Mucosa of gallbladder (tissue), 1 donor: ENCODE measurements at regions not wholly inside any gene's neighbourhood (a gene's known extent, or its start where the extent isn't known, plus 50 kb on each side); places are given as distances from the start of the nearest gene placed in this dataset.

Source experiments
- DNase-seq: peaks from one replicate; pipeline ENCODE4 v3.0.0-alpha.2; 2020; ENCODE audit warnings: low spot score
- donor health status: DM: no; HTN: no; CAD: no.

DNA sequence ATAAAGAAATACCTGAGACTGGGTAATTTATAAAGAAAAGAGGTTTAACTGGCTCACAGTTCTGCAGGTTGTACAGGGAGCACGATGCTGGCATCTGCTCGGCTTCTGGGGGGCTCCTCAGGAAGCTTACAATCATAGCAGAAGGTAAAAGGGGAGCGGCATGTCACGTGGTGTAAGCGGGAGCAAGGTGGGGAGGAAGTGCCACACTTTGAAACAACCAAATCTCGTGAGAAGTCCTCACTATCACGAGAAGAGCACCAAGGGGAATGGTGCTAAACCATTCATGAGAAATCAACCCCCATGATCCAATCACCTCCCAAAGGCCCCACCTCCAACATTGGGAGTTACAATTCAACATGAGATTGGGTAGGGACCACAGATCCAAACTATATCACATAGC lies 67.7 kb downstream of the AKR1B1 start:
- no peak for DNase-seq

DNA sequence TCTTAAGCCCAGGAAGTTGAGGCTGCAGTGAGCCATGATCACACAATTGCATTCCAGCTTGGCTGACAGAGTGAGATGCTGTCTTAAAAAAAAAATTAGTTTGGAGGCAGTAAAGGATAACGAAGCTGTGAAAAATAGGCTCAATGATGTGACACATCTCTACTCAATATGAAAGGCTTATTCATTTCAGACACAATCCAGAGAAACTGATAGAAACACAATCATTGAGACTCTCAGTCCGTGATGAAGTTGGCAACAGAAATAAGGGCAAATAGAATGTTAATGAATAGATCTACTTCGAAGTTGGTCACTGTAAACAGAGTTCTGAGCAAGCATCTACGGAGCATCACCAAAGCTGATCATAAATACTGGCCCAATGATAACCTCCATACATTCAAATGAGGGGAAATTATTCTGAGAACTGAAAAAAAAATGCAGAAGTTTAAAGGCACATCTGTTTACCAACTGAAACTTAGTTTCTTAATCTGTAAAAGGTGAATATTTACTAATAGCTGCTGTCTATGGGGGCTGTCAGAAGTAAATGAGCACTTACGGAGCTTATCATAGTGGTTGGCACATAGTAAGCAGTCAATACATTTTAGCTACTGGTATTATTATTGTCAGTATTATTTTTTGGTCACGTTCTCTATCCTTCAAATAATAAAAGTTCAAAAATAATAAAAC lies 70.4 kb downstream of the AKR1B1 start:
- DNase-seq: no peak

DNA sequence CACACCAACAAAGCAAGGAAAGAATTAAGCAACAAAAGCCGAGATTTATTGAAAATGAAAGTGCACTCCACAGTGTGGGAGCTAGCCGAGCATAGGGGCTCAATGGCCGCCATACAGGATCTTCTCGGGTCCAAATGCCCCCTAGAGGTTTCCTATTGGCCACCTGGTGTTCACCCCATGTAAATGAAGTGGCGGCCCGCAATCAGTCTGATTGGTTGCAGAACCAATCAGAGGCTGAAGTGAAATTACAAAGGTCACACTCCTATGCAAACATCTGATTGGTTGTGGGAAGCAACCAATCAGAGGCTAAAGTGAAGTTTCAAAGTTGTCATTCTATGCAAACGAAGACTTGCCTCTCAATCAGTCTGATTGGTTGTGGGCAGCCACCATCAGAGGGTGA lies 61.8 kb upstream of the SLC35B4 start:
- DNase-seq: no peak

DNA sequence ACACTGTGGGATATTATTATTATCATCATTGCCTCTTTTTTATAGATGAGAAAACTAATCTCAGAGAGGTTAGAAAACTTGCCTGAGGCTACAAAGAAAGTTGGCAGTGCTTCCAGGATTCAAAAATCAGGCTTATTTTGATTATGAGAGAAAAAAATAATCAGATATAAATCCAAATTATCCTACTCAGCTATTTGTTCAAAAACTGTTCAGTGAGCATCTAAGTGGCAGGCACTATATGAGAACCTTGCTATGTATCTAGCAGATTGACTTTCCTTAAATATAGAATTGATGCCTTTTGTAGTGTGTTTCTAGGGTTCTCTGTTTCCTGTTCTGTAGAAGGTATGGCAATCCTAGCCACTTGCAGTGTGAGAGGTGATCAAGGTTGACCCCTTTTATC lies 60.0 kb upstream of the SLC35B4 start:
- no peak for DNase-seq

DNA sequence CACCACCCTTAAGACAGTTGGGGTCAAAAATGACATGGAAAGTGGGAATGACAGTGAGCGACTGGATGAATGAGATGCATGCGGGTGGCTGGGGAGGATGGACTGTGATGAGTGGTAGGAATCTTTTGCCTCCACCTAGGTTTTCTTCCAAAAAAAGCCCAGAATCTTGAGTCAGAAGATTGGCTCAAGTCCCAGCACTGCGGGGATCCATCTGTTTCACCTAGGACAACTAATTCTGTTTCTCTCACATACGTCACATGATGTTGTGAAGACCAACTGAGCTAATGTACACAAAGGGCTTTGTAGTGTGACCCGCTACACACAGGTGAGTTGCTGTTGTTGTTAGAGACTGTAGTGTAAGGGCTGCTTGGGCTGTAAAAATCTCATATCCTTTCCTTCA lies 58.5 kb upstream of the SLC35B4 start:
- DNase-seq: no peak

DNA sequence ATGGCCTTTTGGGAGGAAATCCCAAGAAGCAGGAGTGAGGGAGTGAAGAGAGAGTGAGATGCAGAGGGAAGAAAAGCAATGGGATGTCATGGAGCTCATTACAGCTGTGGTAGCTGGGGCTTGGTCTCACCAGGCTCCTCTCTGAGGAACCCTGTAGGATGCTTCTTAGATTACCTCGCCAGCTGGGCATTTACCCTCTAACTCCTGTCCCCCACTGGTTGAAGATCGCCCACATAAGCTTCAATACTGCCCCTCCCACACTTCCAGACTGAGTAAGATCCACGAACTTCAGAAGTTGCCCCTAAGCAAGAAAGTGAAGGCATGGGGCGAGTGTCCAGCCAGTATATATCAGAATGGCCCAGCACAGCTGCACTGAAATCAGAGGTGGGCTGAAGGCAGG lies 58.1 kb upstream of the SLC35B4 start:
- DNase-seq: no peak

DNA sequence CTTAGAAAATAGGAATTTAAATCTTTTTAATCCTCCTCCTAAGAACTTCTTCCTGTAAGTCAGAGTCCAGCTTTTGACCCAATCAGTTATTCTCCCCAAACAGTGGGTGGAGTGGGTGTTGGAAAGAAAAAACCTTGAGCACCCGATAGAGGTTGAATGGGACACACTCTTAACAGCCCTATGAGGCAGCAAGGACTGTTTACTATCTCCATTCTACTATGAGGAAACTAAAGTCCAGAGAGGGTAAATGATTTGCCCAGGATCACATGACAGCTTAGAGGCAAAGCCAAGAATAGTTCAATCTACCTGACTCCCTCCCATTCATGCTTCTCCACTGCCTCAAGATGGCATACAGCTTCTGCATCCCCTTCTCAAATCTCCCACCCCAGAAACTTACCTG lies 57.6 kb upstream of the SLC35B4 start:
- DNase-seq: peak; percentile 60

DNA sequence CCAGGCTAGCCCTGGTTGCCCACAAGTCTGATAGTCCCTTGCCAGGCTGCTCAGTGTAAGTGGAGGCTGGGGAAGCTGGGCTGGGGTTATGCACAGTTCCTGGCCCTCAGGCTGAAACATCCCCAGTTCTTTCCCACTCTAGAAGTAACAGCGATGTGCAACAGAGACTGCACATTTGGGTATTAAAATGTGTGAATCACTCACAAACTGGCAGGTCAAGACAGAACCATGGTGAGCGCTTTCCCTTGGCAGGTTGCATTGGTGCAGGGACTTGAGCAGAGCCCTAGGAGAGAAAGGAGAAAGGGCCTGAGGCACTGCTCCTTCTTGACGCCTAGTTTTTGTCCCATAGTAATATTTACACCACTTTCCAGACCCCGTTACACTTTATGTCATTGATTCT lies 56.1 kb upstream of the SLC35B4 start:
- no peak for DNase-seq

DNA sequence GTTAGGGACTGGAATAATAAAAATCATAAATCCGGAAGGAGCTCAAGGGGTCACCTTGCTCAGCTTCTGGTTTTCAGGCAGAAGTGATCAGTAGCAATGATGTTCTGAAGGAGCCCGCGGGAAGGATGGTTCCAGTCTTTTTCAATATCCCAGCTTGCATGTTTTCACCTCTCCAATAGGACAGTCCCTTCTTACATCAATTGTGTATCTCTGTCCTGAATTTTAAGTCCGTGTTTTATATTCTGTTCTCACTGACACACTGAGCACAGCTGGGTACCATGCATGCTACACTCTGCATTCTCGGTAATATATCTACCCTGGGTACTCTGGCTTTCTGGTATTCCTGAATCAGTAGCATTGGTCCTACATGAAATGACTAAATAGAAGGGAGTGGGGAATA lies 55.2 kb upstream of the SLC35B4 start:
- no peak for DNase-seq

DNA sequence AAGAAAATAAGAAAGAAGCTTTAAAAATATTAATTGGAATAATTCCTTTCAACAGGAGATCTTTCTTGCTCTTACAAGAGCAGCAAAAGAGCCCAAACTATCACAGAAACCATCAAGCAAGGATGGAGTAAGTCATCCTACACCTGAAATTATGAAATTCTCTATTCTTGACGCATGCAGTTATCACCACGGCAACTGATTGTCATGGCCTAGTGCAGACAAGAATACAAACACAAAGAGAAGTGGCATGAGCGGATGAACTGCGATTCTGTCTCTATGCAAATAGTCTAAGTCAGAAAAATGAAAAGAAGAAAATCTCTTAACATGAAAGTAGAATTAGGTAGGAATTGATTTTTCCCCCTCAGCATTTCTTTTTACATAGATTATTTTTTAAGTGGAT lies 54.8 kb upstream of the SLC35B4 start:
- no peak for DNase-seq

DNA sequence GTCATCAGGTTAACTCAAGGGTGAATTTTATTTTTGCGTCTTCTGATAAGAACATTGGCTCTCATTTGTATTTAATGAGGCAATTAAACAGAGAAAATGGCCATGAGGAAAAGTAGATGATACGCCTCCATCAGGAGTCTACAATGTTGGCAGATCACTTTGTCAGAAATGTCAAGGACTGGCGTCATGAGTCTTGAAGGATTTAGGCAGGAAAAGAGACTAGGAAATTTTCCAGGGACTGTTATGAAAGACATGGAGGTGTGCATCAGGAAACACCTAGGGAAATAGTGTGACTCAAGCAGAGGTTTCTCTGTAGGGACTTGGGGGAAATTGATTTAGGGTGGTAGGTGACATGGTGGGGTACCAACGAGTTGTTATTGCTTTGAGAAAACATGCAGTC lies 53.4 kb upstream of the SLC35B4 start:
- DNase-seq: no peak

DNA sequence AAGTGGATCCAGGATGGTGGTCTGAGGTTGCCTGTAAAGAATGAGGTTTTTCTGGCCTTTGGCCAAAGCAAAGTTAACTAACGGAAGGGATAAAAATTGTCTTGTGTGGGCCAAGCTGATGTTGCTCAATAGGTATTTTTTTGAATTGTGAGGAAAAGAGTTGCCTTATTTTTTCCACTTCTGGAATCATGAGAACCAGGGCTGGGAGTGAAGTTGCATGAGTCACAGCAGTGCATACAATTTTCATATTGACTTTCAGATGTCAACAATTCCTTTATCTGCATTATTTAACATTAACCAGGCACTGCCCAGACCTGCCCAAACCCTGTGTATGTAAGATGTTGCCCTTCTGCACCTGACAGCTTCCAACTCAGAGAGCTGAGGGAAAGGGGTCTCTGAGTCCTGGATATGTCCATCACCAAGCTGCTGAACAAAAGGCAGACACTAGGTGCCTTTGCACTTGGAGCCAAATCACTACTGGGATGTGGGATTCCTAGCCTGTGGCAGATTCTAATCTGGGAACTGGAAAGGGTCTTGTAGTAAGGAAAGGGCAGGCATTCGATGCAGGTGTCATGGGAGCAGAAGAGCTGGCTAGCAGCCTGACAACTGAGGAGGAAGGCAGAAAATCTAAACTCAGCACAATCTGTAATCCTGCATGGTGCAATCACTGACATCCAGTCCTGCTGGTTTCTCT lies 52.3 kb upstream of the SLC35B4 start:
- peak; percentile 69 for DNase-seq

DNA sequence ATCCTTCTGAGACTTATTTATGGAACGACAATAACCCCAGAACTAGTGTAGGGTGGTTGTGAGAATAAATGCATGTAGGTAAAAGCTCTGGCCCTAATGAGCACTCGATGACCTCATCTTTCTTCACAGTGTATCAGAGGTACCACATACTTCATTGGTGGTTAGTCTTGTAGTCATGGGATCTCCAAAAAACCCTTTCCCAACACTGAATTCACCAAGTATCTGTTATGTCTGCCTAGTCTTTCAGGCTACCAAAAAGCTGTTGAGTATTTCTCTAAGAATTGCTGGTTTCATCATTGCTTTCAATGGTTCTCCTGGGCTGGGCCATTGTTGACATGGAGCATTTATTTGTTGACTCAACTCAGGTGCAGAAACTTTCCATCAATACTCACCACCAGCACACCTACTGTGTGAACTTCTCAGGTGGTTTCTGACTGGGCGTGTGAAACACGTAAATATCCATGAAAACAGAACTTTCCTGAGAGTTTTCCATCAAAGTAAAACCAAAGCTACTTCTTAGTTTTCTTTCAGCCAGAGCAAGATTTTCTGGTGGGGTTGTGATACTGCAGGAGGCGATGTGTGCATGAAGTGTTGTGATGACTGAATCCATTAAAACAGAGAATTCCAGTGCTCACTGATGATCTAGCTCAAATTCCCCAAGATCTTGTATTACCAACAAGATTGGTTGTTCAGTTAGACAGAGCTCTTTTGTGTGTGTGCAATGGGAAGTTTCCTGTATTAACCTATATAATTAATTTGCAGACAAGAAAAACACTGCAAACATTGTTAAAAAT lies 51.4 kb upstream of the SLC35B4 start:
- DNase-seq: no peak
